Kasumi-1 (cell line): ENCODE measurements at regions not wholly inside any gene's neighbourhood (a gene's known extent, or its start where the extent isn't known, plus 50 kb on each side); places are given as distances from the start of the nearest gene placed in this dataset.

Experiments
- DNase-seq, 2 experiments: peaks; one replicate each; lab custom pipeline; 2025; lab: John Stamatoyannopoulos, UW

DNA sequence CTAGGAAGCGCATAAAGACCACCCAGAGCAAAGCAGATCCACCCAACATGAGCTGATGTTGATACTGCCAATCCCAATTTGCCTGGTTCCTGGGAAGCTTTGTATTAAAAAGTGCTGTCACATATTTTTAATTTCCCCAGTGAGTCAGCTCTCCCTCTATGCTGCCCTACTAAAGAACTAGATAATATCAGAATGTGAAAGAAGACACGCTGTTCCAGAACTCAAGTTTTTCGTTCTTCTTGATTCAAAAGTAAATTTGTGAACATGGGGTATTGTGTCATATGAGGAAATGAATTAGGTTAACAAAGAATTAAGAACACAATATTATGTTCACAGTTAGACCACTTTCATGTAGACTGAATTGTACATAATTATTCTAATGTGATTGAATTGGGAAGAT lies 734.2 kb upstream of the ALCAM start:
- no peak for DNase-seq

DNA sequence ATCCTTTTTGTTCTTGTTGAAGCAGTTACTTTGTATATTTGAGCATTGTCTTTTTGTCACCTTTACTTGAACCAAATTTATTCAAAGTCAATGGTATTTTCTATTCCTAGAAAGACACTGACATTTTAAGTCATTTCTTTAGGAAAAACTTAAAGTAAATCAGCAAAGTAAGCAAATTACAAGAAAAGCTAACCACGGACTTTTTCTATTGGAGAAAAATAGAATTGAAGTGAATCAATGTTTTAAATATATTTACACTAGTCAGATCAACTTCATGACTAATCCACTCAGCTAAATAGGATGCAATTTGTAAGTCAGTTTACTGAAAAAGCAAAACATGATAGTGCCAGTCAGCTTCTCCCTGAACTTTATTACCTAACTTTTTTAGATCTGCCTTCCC lies 733.8 kb upstream of the ALCAM start:
- no peak for DNase-seq

DNA sequence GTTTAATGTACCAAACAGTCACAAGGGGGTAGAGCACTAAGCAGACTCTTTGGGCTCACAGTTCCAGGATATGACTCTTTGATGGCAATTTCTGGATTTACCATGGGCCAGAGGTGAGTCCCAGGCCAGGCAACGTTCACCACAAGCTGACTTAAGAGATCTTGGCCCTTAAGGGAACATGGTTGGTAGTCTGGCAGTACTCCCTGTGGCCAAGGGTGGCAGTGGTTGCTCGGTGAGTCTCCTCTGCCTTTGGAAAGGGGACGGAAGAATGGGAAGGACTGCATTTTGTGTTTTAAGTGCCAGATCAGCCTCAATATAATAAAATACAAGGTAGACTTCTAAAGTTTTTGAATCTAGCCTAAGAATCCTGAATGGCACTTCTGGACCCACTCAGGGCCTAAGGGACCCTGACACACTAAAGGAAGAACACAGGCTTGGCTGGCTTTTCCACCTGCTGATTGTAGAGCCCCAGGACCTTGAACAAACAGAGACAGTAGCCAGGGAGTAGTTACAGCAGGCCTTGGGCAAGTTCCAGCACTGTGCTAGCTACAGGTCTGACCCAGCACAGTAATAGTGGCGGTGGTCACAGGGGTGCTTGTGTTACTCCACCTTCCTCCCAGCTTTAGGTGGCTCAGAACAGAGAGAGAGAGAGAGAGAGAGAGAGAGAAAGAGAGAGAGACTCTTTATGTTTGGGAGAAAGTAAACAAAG lies 730.7 kb upstream of the ALCAM start:
- DNase-seq = no peak

DNA sequence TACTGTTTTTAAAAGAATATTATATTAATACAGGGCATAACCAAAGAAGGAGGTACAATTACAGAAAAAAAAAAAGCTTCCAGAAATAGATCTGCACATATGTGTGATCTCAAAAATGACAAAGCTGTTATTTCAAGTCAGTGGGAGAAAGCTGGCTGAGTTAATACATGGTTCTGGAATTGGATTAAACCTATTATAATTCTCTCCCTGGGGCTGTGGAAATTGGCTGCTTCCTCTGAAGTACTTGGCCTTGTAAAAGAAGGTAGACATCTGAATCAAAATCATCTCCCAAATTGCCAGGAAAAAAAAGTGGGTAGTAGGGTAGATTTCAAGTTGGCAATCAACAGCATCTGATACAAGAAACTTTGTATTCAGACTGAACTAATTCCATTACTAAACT lies 723.9 kb upstream of the ALCAM start:
- no peak for DNase-seq

DNA sequence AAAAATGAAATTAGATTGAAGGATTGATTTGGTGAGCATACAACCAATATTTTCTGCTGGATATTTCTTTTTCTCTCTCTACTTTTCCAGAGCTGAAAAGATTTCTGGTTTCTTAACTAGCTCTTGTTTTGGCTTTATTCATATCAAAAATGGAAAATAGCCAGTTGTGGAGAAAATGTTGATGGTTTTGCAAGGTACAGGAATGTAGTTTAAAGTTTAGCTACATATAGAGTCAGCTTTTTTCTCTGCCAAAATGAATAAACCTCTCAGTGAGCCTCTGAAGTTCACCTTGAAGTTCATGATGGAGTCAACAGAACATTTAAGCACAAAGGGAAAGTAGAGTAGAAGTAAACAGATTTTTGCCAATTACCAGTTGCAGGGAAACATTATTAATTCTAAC lies 720.5 kb upstream of the ALCAM start:
- no peak for DNase-seq

DNA sequence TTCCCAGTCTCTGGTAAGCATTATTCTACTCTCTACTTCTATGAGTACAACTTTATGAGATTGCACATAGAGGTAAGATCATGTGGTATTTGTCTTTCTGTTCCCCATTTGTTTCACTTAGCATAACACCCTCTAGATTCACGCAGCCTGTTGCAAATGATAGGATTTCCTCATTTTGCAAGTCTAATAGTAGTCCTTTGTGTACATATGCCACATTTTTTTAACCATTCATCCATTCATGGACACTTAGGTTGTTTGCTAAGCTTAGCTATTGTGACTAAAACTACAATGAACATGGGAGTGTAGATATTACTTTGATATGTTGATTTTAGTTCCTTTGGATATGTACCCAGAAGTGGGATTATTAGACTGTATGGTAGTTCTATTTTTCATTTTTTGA lies 717.9 kb upstream of the ALCAM start:
- DNase-seq = no peak

DNA sequence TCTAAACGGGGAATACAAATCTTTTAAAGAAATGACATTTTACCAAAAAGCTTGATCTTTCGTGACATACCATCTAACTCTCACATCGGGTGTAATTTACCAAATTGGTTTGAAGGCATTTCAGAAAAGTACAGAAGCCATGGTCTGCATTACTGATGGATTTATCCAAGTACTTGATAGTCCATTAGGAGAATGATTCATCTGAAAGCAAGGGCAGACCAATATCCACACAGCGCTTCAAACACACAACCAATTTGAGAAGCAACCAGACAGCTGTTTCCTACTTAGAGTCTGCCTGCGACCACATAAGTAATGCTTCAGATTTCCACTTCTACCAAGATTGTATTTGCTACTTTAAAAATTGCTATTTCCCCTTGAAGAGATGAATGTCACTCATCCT lies 697.6 kb upstream of the ALCAM start:
- DNase-seq = peak; percentile 16 to 17

DNA sequence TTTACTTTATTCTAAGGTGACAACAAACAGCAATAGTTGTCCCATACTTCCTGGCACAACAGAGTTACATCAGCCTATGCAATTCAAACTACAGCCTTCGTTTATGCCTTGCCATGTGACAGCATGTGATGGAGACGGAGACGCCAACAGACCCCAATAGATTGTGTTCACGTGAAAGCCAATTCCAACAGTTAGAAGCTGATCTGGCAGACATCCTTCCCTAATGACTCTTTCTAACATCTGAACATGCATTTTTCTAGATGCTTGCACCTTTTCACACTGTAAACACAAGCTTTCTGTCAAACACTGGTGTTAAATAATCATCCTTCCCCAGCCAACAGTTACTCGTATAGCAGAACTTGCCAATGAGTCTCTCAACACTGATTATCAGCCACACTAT lies 694.4 kb upstream of the ALCAM start:
- no peak for DNase-seq

DNA sequence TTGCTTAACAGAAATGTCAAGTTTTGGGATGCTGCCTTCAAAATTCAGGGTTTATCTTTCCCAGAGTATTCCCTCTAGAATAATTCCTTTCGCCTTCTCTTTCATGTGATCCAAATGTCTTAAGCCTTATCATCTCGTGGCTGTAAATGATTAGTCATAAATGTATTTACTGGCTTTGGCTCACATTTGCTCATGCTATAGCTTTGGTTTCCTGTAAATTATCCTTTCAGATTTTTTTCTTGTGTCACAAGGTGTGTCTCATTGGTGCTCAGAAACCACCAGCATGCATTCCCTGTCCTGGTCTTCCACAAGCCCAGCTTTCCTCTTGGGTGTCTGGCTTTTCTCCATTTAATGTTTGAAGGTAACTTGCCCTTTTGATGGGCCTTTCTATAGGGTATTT lies 692.7 kb upstream of the ALCAM start:
- DNase-seq = no peak

DNA sequence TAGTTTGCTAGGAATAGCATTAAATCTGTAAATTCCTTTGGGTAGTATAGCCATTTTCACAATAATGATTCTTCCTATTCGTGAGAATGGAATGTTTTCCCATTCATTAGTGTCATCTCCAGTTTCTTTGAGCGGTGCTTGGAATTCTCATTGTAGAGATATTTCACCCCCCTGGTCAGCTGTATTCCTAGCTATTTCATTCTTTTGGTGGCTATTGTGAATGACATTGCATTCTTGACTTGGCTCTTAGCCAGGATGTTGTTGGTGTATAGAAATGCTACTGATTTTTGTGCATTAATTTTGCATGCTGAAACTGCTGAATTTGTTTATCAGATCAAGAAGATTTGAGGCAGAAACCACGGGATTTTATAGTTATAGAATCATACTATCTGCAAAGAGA lies 690.5 kb upstream of the ALCAM start:
- DNase-seq = no peak

DNA sequence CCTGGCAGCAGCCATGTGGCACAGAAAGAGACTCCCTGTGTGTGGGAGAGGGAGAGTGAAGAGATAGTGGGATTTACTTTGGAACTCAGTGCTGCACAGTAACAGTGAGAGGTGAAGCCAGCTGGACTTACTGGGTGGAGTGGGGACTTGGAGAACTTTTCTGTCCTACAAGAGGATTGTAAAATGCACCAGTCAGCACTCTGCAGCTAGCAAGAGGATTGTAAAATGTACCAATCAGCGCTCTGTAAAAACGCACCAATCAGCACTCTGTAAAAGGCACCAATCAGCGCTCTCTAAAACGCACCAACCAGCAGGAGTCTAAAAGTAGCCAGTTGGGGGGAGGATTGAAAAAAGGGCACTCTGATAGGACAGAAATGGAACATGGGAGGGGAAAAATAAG lies 688.8 kb upstream of the ALCAM start:
- no peak for DNase-seq

DNA sequence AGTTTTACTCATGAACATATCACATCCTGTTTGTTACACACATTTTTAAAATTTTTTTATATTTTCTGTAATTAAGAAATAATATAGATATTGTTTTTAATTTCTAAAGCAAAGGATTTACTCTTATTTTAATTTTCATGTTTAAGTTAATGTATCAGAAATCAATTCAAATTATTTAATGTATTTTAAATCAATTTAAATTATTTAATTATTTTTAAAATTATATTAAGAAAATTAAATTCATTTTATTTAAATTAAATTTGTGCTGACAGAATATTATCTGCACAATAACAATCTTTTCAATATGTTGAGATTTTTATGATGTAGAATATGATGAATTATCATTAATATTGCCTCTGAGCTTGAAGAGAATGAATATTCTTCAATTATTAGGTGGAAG lies 681.2 kb upstream of the ALCAM start:
- DNase-seq = no peak

DNA sequence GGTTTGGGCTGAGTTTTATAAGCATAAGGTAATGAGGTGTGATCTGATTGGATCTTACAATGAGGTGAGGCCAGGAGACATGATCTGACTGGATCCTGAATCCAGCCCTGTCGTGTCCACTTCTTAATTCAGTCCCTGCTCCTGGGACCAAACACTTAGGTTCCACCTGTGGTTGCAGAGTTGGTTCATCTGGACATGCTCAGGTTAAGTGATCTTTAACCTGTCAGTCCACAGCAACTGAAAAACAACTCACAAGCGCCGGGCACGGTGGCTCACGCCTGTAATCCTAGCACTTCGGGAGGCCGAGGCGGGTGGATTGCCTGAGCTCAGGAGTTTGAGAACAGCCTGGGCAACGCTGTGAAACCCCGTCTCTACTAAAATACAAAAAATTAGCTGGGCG lies 679.3 kb upstream of the ALCAM start:
- no peak for DNase-seq

DNA sequence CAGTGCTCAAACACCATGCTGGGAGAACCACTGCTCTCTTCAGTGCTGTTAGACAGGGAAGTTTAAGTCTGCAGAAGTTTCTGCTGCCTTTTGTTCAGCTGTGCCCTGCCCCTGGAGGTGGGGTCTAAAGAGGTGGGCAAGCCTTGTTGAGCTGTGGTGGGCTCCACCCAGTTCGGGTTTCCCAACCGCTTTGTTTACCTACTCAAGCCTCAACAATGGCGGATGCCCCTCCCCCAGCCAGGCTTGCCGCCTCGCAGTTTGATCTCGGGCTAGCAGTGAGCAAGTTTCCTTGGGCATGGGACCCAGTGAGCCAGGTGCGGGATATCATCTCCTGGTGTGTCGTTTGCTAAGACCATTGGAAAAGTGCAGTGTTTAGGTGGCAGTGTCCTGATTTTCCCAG lies 670.2 kb upstream of the ALCAM start:
- no peak for DNase-seq

DNA sequence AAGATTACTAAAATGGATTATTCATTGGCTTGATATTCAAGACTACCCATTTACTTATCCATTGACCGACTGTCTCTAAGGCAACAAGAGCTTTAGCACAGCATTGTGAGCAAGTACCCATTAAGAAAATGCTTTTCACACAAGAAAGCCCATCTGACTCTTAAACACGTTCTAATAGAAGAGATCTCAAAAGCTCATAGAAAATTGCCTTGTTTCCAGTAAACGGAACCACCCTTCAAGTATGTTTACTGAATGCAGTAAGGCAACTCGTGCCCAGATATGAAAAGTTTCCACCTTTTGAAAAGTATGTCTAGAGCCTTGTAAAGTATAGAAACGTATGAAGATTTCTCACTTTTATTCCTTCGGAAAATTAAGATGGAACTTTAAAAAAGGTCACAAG lies 655.3 kb upstream of the ALCAM start:
- DNase-seq = no peak

DNA sequence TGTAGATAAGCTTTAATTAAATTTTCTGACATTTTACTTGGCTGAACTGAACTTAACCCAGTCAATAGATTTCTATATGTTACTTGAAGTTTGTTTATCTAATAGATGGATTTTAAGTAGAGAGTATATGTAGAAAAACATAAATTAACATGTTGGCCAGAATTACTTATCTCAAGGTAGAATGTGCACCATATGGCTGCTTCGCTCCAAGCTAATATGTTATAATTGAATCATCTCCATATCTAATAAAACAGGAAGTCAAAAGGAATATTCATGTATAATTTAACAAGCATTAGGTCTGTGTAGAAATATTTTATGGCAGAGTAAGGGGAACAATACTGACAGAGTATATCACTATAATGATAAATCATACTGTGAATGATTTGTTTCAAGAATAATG lies 650.7 kb upstream of the ALCAM start:
- no peak for DNase-seq

DNA sequence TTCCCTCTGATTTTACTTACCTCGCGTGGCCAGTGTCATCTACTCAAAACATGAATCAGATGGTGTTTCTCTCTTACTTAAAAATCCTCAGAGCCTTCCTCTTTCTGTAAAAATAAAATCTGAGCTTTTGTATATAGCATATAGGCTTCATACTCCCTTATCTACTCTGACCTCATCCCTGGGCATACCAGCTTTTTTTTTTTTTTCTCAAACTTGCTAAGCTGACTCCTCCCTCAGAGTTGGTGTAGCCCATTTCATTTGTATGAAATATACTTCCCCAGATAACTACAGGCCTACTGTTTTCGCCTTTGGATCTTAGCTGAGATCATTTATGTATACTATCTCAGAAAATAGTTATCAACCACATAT lies 648.9 kb upstream of the ALCAM start:
- DNase-seq = peak in 1 of 2 experiments; percentile 8

DNA sequence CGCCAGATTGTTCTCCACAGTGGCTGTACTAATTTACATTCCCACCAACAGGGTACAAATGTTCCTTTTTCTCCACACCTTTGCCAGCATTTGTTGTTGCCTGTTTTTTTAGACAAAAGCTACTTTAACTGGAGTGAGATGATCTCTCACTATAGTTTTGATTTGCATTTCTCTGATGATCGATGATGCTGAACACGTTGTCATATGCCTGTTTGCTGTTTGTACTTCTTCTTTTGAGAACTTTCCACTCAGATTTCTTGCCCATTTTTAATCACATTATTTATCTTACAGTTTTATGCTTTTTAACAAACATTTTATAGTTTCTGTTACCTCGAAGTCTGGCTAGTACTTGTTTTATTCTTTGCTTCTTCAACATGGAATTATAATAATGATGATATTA lies 643.7 kb upstream of the ALCAM start:
- no peak for DNase-seq

DNA sequence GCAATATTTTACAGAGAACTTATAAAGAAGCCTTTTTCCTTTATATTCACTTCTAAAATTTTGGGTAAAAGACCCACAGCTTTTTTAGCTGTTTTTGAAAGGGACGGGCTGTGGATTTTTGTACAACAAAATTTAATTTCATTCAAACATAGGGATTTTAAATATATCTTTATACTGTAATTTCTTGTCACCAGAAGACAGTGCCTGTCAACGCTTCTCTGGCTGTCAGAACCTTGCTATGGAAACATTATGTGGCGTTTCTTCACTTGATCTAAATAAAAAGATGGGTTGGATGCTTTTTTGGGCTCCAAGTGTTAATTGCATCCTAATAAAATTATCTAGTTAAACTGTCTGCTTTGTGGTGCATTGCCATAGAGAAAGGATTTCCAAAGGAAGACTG lies 635.6 kb upstream of the ALCAM start:
- no peak for DNase-seq

DNA sequence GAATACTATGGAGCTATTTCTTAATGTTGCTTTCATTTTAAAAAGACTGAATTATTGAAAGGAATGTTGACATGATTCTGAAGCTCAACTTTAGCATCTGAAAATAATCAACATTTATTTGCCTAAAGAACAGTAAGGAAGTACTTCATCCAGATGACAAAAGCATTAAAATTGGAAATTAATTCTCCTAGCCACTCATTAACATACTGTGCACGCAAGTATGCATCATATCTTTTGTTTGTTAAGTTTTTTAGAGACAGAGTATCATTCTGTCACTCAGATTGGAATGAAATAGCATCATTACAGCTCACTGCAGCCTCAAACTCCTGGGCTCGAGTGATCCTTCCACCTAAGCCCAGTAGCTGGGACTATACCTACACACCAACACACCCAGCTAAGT lies 632.1 kb upstream of the ALCAM start:
- DNase-seq = no peak

DNA sequence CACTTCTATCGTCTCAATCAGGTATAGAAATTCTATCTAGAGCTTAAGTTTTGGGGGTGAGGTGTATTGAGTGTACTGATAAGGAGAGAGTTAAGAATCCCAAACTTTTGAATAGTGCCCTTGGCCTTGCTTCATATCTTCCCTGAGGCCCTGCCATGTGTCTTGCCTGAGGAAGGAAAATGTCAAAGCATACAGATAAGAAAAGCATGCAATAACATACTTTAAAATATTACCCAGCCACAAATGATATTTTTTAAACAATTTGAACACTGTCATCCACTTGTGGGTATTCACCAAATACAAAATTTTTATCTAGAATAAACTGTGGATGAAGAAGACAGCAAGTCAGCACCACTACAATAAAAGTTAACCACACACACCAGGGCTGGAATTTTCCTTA lies 631.0 kb upstream of the ALCAM start:
- DNase-seq = no peak

DNA sequence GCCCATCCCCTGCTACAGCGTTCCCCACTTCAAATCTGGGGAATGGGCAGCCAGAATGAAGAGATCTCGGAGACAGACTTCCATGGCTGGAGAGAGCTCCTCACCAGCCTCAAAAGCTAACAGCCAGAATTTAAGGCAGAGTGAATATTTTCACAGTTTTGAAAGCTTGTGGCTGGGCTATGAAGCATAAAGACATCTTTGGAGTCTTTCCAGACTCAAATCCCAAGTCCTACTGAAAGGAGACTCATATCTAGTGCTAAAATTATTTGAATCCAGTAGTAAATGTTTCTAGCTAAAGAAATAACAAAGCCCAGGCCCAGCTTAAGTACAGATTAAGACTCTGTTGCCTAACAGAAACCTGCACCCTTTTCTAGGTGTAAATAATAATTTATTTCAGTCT lies 628.4 kb upstream of the ALCAM start:
- no peak for DNase-seq

DNA sequence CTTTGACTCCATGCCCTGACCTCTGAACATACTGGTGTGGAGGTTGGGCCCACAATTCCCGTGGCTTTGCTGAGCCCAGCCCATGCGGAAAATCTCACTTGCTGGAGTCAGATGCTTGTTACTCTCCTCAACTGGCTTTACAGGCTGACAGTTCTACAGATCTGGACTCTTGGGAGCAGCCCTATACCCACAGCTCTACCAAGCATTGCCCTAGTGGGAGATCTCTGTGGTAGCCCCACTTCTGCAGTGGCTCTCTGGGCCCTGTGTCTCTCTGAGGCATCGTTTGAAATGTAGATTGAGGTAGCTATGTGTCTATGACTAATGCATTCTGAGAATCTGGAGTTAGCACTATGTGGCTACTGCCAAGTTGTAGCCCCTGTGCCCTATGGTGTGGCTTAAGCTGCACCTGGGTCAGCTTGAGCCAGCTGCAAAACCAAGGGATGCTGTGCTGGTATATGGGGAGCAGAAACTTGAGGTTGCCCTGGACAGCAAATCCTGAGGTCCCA lies 625.8 kb upstream of the ALCAM start:
- DNase-seq = no peak

DNA sequence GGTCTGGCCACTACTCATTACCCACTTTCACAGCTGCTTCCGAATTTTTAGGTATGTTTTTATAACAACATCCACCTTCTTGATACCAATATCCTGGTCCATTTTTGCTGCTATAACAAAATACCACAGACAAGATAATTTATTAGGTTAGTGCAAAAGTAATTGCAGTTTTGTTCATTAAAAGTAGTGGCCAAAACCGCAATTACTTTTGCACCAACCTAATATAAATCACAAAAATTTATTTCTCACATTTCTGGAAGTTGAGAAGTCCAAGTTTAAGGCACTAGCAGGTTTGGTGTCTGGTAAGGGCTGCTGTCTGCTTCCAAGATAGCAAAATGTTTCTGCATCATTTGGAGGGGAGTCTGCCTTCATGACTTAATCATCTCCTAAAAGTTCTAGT lies 624.7 kb upstream of the ALCAM start:
- DNase-seq = no peak

DNA sequence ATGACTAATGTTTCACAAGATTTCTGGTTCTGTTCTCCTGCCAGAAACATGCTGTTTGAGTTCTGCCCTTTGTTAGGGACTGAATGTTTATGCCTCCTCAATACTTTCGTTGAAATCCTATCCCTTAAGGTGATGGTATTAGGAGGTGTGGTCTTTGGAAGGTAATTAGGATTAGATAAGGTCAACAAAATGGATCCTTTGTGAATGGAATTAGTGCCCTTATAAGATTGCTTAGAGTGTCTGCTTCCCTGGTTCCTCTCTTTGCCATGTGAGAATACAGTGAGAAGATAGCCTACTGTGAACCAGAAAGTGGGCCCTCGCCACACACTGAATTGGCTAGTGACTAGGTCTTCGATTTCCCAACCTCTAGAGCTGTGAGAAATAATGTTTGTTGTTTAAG lies 621.4 kb upstream of the ALCAM start:
- no peak for DNase-seq
